GM23338 (cell line): ENCODE measurements at regions not wholly inside any gene's neighbourhood (a gene's known extent, or its start where the extent isn't known, plus 50 kb on each side); places are given as distances from the start of the nearest gene placed in this dataset.

Experiments
- ATAC-seq: fragments of 200-7000 bp; cut with Tn5 transposase; 3 replicates; pipeline ENCODE4 v1.9.1; 2020
- DNase-seq: peaks from one replicate; pipeline ENCODE4 v3.0.0-alpha.2; 2015; ENCODE audit warnings: low spot score
- H2AFZ ChIP-seq: fragments of 200-600 bp; sonication (generic); 2 replicates; pipeline ENCODE4 v1.8.0; 2016; ENCODE audit warnings: antibody characterized with exemption, mild to moderate bottlenecking, moderate library complexity
- H3F3A ChIP-seq: fragments of 200-600 bp; sonication (generic); replicated peaks from 2 replicates; pipeline ENCODE4 v1.8.0; 2017; ENCODE audit warnings: antibody characterized with exemption, mixed run types, low read depth
- H3K27ac ChIP-seq: fragments of 200-600 bp; sonication (generic); 2 replicates; pipeline ENCODE4 v1.6.1; 2016; ENCODE audit warnings: low read depth
- H3K27me3 ChIP-seq: fragments of 200-600 bp; sonication (generic); 2 replicates; pipeline ENCODE4 v1.8.0; 2016; ENCODE audit warnings: mild to moderate bottlenecking, mixed run types, moderate library complexity; ENCODE audit not compliant: insufficient read depth
- H3K36me3 ChIP-seq: fragments of 200-600 bp; sonication (generic); 2 replicates; pipeline ENCODE4 v1.8.0; 2016; ENCODE audit warnings: mild to moderate bottlenecking; ENCODE audit not compliant: insufficient read depth
- H3K4me1 ChIP-seq: fragments of 200-600 bp; sonication (generic); 2 replicates; pipeline ENCODE4 v1.8.0; 2016; ENCODE audit warnings: mild to moderate bottlenecking, moderate library complexity; ENCODE audit not compliant: insufficient read depth
- H3K4me2 ChIP-seq: fragments of 200-600 bp; sonication (generic); 2 replicates; pipeline ENCODE4 v1.7.1; 2017; ENCODE audit warnings: mixed run types
- H3K4me3 ChIP-seq: fragments of 200-600 bp; sonication (generic); 2 replicates; pipeline ENCODE4 v1.6.1; 2016; ENCODE audit warnings: mixed run types
- H3K79me2 ChIP-seq: fragments of 200-600 bp; sonication (generic); replicated peaks from 2 replicates; pipeline ENCODE4 v1.8.0; 2017; ENCODE audit warnings: mild to moderate bottlenecking; ENCODE audit not compliant: insufficient read depth
- H3K9me2 ChIP-seq: fragments of 200-600 bp; sonication (generic); 2 replicates; pipeline ENCODE4 v1.8.0; 2017; ENCODE audit not compliant: insufficient read depth
- H4K20me1 ChIP-seq: fragments of 200-600 bp; sonication (generic); replicated peaks from 2 replicates; pipeline ENCODE4 v1.8.0; 2017; ENCODE audit warnings: mild to moderate bottlenecking; ENCODE audit not compliant: insufficient read depth
- H3K27ac Mint-ChIP-seq: 2 replicates; pipeline ENCODE4 v1.8.0; 2020; ENCODE audit warnings: inconsistent platforms, mild to moderate bottlenecking, moderate library complexity, mixed read lengths
- H3K27me3 Mint-ChIP-seq: 3 replicates; pipeline ENCODE4 v1.8.0; 2022; ENCODE audit warnings: low read depth, mild to moderate bottlenecking, moderate library complexity, mixed read lengths, inconsistent platforms; ENCODE audit not compliant: insufficient read depth, poor library complexity
- H3K36me3 Mint-ChIP-seq: 3 replicates; pipeline ENCODE4 v1.8.0; 2021; ENCODE audit warnings: low read depth, mild to moderate bottlenecking, inconsistent platforms, moderate library complexity, mixed read lengths
- H3K4me1 Mint-ChIP-seq: 3 replicates; pipeline ENCODE4 v1.8.0; 2020; ENCODE audit warnings: mild to moderate bottlenecking, inconsistent platforms, mixed read lengths
- H3K4me3 Mint-ChIP-seq: 3 replicates; pipeline ENCODE4 v1.8.0; 2021; ENCODE audit warnings: moderate library complexity, mild to moderate bottlenecking, inconsistent platforms, mixed read lengths
- H3K9me3 Mint-ChIP-seq: 3 replicates; pipeline ENCODE4 v1.8.0; 2020; ENCODE audit warnings: moderate library complexity, mild to moderate bottlenecking, inconsistent platforms, mixed read lengths
- CREB1 ChIP-seq: fragments of 250-450 bp; sonication (Bioruptor Pico); IDR thresholded peaks from 2 replicates; pipeline ENCODE4 v1.5.0; 2020; ENCODE audit warnings: low read depth, mild to moderate bottlenecking, moderate library complexity
- CTCF ChIP-seq, 2 experiments: fragments of 200-600 bp in 1 of 2; sonication (generic) in 1 of 2; conservative IDR thresholded peaks; 2 replicates each; pipeline versions ENCODE4 v1.5.1 to v1.6.1; 2016 to 2017; ENCODE audit warnings: antibody characterized with exemption in 2 of 2, low read depth in 2 of 2, mild to moderate bottlenecking in 2 of 2, moderate library complexity in 1 of 2
- ETS1 ChIP-seq: IDR thresholded peaks from 2 replicates; pipeline ENCODE4 v1.6.1; 2016; ENCODE audit warnings: antibody characterized with exemption
- EZH2 ChIP-seq: fragments of 200-600 bp; sonication (generic); IDR thresholded peaks from one replicate; pipeline ENCODE4 v1.8.0; 2017; ENCODE audit warnings: antibody characterized with exemption, mild to moderate bottlenecking, low read depth; ENCODE audit not compliant: unreplicated experiment
- EZH2phosphoT487 ChIP-seq: fragments of 200-600 bp; sonication (generic); IDR thresholded peaks from one replicate; pipeline ENCODE4 v1.8.1; 2018; ENCODE audit warnings: antibody characterized with exemption; ENCODE audit not compliant: unreplicated experiment
- NANOG ChIP-seq: IDR thresholded peaks from 2 replicates; pipeline ENCODE4 v1.6.1; 2016; ENCODE audit warnings: antibody characterized with exemption, borderline replicate concordance
- REST ChIP-seq: IDR thresholded peaks from one replicate; pipeline ENCODE4 v1.6.1; 2018; ENCODE audit warnings: antibody characterized with exemption; ENCODE audit not compliant: unreplicated experiment
- STAT1 ChIP-seq: IDR thresholded peaks from one replicate; pipeline ENCODE4 v1.6.1; 2016; ENCODE audit warnings: antibody characterized with exemption; ENCODE audit not compliant: unreplicated experiment
- ZNF331 ChIP-seq: fragments of 250-450 bp; sonication (Bioruptor Pico); IDR thresholded peaks from 2 replicates; pipeline ENCODE4 v1.5.0; 2020; ENCODE audit warnings: low read depth, mild to moderate bottlenecking, moderate library complexity

DNA sequence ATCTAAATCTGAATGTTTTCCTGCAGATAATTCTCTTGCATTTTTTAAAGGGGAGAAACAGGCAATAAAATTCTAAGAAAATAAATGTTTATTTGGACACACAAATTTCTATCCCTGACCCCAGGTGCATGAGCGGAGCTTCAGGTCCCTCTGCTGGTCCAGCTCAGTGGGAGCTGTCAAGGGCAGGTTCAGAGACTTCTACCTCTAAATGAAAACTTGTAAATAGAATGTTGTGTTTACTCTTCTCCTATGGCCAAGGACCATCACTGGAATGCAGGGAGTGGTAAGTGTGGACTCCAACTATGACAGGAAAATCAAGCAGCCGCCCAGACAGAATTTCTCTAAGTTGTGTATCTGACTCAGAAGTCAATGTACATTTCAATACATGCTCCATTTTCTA is 148.6 kb upstream of the TTC29 start:
- ATAC-seq = peak; percentile 41; the same call in 1 of the 3 replicates

GRCh38 chr4:147096667-147097604 is 151.3 kb upstream of the TTC29 start:
- Histone ChIP-seq H3K27ac (no peak overlapping the region), H3F3A (0 out of 2 replicates have a peak, but pooled peaks cover 5% of the 10 kb centered on the region), H4K20me1 (no peaks in the 10 kb centered on the region), H3K36me3 (no peaks in the 10 kb centered on the region), H2AFZ (no peak overlapping the region), H3K4me3 (no peak overlapping the region), H3K9me2 (no peaks in the 10 kb centered on the region), H3K79me2 (no peaks in the 10 kb centered on the region), H3K4me1 (no peaks in the 10 kb centered on the region), H3K4me2 (no peak overlapping the region), H3K27me3 (no peaks in the 10 kb centered on the region)
- peak; percentile 38; the same call in 2 of the 3 replicates for ATAC-seq
- H3K4me1 Mint-ChIP-seq = peaks cover 5% of the 10 kb centered on the region; the same call in 2 of the 3 replicates
- H3K27ac Mint-ChIP-seq = no peak overlapping the region
- TF ChIP-seq REST (no peak), ETS1 (no peak), NANOG (no peak), EZH2 (no peak), ZNF331 (CRISPR knock-in tag) (no peak), CTCF (conservative IDR thresholded peaks at IDR 0.05; ENCODE audit: low read depth in 2 of 2) (peak; percentile 74 to 92)
- no peaks in the 10 kb centered on the region for H3K27me3 Mint-ChIP-seq
- H3K36me3 Mint-ChIP-seq = no peaks in the 10 kb centered on the region
- no peak overlapping the region for H3K4me3 Mint-ChIP-seq
- no peaks in the 10 kb centered on the region for H3K9me3 Mint-ChIP-seq
- peak; percentile 73 for DNase-seq

More for the DNA sequence above, 148.6 kb upstream of the TTC29 start:
- no peak overlapping the region for H3K27ac Mint-ChIP-seq
- no peaks in the 10 kb centered on the region for H3K36me3 Mint-ChIP-seq
- H2AFZ ChIP-seq = no peak overlapping the region
- H3K27me3 ChIP-seq = no peaks in the 10 kb centered on the region
- H3K4me3 ChIP-seq = no peak overlapping the region
- no peak overlapping the region for H3K4me2 ChIP-seq
- no peaks in the 10 kb centered on the region for H3K27me3 Mint-ChIP-seq
- H3K9me2 ChIP-seq = no peaks in the 10 kb centered on the region
- H3K4me1 ChIP-seq = peaks cover 4% of the 10 kb centered on the region; the same call in 1 of the 2 replicates
- peaks cover 10% of the 10 kb centered on the region for H3K4me1 Mint-ChIP-seq
- no peaks in the 10 kb centered on the region for H3K79me2 ChIP-seq
- TF ChIP-seq CTCF (conservative IDR thresholded peaks at IDR 0.05; ENCODE audit: low read depth in 2 of 2) = peak; percentile 53 to 74
- TF ChIP-seq STAT1 = no peak
- no peak for TF ChIP-seq CREB1
- no peak for TF ChIP-seq EZH2phosphoT487
- no peaks in the 10 kb centered on the region for H4K20me1 ChIP-seq
- H3K27ac ChIP-seq = no peak overlapping the region; the same call in 1 of the 2 replicates
- H3F3A ChIP-seq = 0 out of 2 replicates have a peak, but pooled peaks cover 5% of the 10 kb centered on the region
- H3K9me3 Mint-ChIP-seq = no peaks in the 10 kb centered on the region
- no peaks in the 10 kb centered on the region for H3K36me3 ChIP-seq
- DNase-seq = peak; percentile 37
- H3K4me3 Mint-ChIP-seq = no peak overlapping the region
